Tibial nerve (tissue), 3 donors: ENCODE measurements at regions not wholly inside any gene's neighbourhood (a gene's known extent, or its start where the extent isn't known, plus 50 kb on each side); places are given as distances from the start of the nearest gene placed in this dataset.

Experiments
- CTCF ChIP-seq, 5 experiments: fragments of 200-600 bp in 3 of 5; fragments of 450-650 bp in 2 of 5; sonication (generic) in 3 of 5; IDR thresholded peaks; one replicate each; pipeline ENCODE4 v1.5.1; 2016 to 2019; ENCODE audit warnings: antibody characterized with exemption in 5 of 5, mild to moderate bottlenecking in 3 of 5, moderate library complexity in 2 of 5
- POLR2A ChIP-seq, 2 donors: fragments of 450-650 bp; IDR thresholded peaks; one replicate each; pipeline ENCODE4 v1.6.1; 2017; ENCODE audit warnings: antibody characterized with exemption in 2 of 2, mild to moderate bottlenecking in 2 of 2, moderate library complexity in 2 of 2

- TF ChIP-seq CTCF (IDR thresholded peaks at IDR 0.05) (no peak), POLR2A (IDR thresholded peaks at IDR 0.05) (no peak)
Measured at GRCh38 chr2:21627938-21628337, 504.2 kb downstream of the TDRD15 start.
